ENCODE measurements at regions not wholly inside any gene's neighbourhood (a gene's known extent, or its start where the extent isn't known, plus 50 kb on each side); places are given as distances from the start of the nearest gene placed in this dataset.

- H3K27ac ChIP-seq (ENCODE audit: low read length) = no peak overlapping the region
- TF ChIP-seq SMC3 (conservative IDR thresholded peaks at IDR 0.05; ENCODE audit: poor library complexity) (no peak), EP300 (conservative IDR thresholded peaks at IDR 0.05; ENCODE audit: poor library complexity, severe bottlenecking) (no peak), MXI1 (conservative IDR thresholded peaks at IDR 0.05; ENCODE audit: poor library complexity, severe bottlenecking) (no peak), EZH2 (IDR thresholded peaks at IDR 0.05; ENCODE audit: borderline replicate concordance, insufficient read depth, low read length, poor library complexity, severe bottlenecking) (no peak), CTCF (IDR thresholded peaks at IDR 0.05; ENCODE audit: poor library complexity, severe bottlenecking) (no peak), REST (IDR thresholded peaks at IDR 0.05; ENCODE audit: borderline replicate concordance) (no peak), POLR2AphosphoS5 (IDR thresholded peaks at IDR 0.05) (no peak), TAF1 (IDR thresholded peaks at IDR 0.05; ENCODE audit: low read depth) (no peak), RAD21 (conservative IDR thresholded peaks at IDR 0.05) (no peak)
- H3K9me3 ChIP-seq (ENCODE audit: low read length) = no peaks in the 10 kb centered on the region
- H3K36me3 ChIP-seq (ENCODE audit: insufficient read depth, low read length) = no peaks in the 10 kb centered on the region
- no peak overlapping the region for H2AFZ ChIP-seq (ENCODE audit: low read depth, low read length)
- no peaks in the 10 kb centered on the region for H3K27me3 ChIP-seq (ENCODE audit: insufficient read depth, low read depth, low read length)
- no peak overlapping the region for H3K4me2 ChIP-seq (ENCODE audit: low read length)
- H3K79me2 ChIP-seq (replicated peaks; ENCODE audit: insufficient read depth, low read length) = peaks cover 10% of the 10 kb centered on the region
- no peak overlapping the region for H3K4me3 ChIP-seq (ENCODE audit: low read length)
- H3K9ac ChIP-seq (ENCODE audit: low read length) = no peak overlapping the region
- no peaks in the 10 kb centered on the region for H3K9me2 ChIP-seq (ENCODE audit: insufficient read depth, low read length)
- no peaks in the 10 kb centered on the region for H3F3A ChIP-seq (ENCODE audit: insufficient read depth, low read length, poor library complexity, severe bottlenecking)
- no peaks in the 10 kb centered on the region for H4K20me1 ChIP-seq (ENCODE audit: insufficient read depth)
These were observed 100.6 kb downstream of the GLI2 start for GRCh38 chr2:120836281-120836680.

GRCh38 chr2:120840795-120841487 lies 105.3 kb downstream of the GLI2 start:
- no peak overlapping the region for H2AFZ ChIP-seq (ENCODE audit: low read depth, low read length)
- no peak overlapping the region for H3K4me3 ChIP-seq (ENCODE audit: low read length)
- no peaks in the 10 kb centered on the region for H4K20me1 ChIP-seq (ENCODE audit: insufficient read depth)

More at GRCh38 chr2:120840795-120841487, 105.3 kb downstream of the GLI2 start:
- Histone ChIP-seq H3K9me3 (ENCODE audit: low read length) (no peaks in the 10 kb centered on the region), H3K79me2 (replicated peaks; ENCODE audit: insufficient read depth, low read length) (peaks cover 16% of the 10 kb centered on the region), H3K9me2 (ENCODE audit: insufficient read depth, low read length) (no peaks in the 10 kb centered on the region), H3K4me2 (ENCODE audit: low read length) (no peak overlapping the region), H3K36me3 (ENCODE audit: insufficient read depth, low read length) (no peaks in the 10 kb centered on the region), H3K9ac (ENCODE audit: low read length) (no peak overlapping the region), H3F3A (ENCODE audit: insufficient read depth, low read length, poor library complexity, severe bottlenecking) (no peaks in the 10 kb centered on the region), H3K27me3 (ENCODE audit: insufficient read depth, low read depth, low read length) (no peaks in the 10 kb centered on the region), H3K27ac (ENCODE audit: low read length) (no peak overlapping the region)
- TF ChIP-seq POLR2AphosphoS5 (IDR thresholded peaks at IDR 0.05) (no peak), CTCF (IDR thresholded peaks at IDR 0.05; ENCODE audit: poor library complexity, severe bottlenecking) (no peak), EZH2 (IDR thresholded peaks at IDR 0.05; ENCODE audit: borderline replicate concordance, insufficient read depth, low read length, poor library complexity, severe bottlenecking) (no peak), EP300 (conservative IDR thresholded peaks at IDR 0.05; ENCODE audit: poor library complexity, severe bottlenecking) (no peak), MXI1 (conservative IDR thresholded peaks at IDR 0.05; ENCODE audit: poor library complexity, severe bottlenecking) (no peak), REST (IDR thresholded peaks at IDR 0.05; ENCODE audit: borderline replicate concordance) (no peak), RAD21 (conservative IDR thresholded peaks at IDR 0.05) (no peak), TAF1 (IDR thresholded peaks at IDR 0.05; ENCODE audit: low read depth) (no peak), SMC3 (conservative IDR thresholded peaks at IDR 0.05; ENCODE audit: poor library complexity) (no peak)

Data from neural cell (in vitro differentiated cells).